ENCODE measurements at regions not wholly inside any gene's neighbourhood (a gene's known extent, or its start where the extent isn't known, plus 50 kb on each side); places are given as distances from the start of the nearest gene placed in this dataset.
"Not testable (repeated sequence)": the region's sequence is repeated elsewhere in the genome, so short reads cannot be mapped to it uniquely, and the experiment has no call there.

- DNase-seq (ENCODE audit: extremely low spot score, insufficient read length, low read depth) (no peak), FAIRE-seq (no peak)
These were observed 109.8 kb downstream of the RHOU start for GRCh38 chr1:228845101-228845500.

GRCh38 chr1:228846952-228847351 is 111.7 kb downstream of the RHOU start:
- DNase-seq (ENCODE audit: extremely low spot score, insufficient read length, low read depth) (no peak), FAIRE-seq (no peak)

- not testable (repeated sequence) for FAIRE-seq; DNase-seq (ENCODE audit: extremely low spot score, insufficient read length, low read depth)
These were observed 112.2 kb downstream of the RHOU start for GRCh38 chr1:228847451-228847850.

DNA sequence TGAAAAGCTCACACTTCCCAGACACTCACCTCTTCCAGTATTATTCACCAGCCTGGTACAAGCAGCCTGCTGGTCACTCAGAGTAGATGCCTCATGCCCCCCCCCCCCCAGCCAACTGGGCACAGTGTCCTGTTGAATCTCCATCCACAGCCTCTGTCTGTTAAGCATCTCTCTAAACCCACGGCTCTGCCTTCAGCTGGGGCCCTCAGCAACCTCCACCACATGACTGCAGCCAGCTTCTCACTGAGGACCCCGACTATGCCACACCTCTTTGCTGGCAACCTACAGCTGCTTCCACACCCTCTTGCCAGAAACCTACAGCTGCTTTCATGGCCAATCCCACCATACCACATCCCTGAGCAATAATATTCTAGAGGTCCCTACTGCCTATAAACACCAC is 113.1 kb downstream of the RHOU start:
- DNase-seq (ENCODE audit: extremely low spot score, insufficient read length, low read depth) (no peak), FAIRE-seq (peak; percentile 59)

DNA sequence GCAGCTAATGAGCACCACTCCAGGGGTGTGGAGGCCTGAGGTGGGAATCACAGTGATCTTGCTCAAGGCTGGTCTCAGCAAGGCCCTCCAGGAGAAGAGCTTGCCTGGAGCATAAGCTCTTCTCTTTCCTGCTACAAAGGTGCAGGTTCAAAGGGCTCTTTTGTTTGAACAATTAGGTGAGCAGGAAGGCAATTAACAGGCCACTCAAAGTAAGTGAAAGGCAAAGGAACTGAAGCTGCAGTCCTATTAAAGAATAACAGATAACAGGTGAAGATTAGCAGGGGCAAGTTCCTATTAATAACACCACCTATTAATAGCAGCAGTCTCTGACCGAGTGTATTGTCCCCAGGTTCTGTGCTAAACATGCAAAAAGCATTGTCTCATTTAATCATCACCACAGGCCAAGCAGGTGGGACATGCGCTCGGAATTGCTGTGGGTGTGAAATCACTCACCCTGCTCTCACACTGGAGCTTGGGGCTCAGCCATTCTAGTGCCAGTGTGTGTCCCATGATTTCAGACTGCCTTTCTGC is 113.8 kb downstream of the RHOU start:
- FAIRE-seq, result peak; percentile 97
- no peak for DNase-seq (ENCODE audit: extremely low spot score, insufficient read length, low read depth)

- no peak for DNase-seq (ENCODE audit: extremely low spot score, insufficient read length, low read depth)
- peak; percentile 78 for FAIRE-seq
These were observed 115.1 kb downstream of the RHOU start for GRCh38 chr1:228850141-228851100.

DNA sequence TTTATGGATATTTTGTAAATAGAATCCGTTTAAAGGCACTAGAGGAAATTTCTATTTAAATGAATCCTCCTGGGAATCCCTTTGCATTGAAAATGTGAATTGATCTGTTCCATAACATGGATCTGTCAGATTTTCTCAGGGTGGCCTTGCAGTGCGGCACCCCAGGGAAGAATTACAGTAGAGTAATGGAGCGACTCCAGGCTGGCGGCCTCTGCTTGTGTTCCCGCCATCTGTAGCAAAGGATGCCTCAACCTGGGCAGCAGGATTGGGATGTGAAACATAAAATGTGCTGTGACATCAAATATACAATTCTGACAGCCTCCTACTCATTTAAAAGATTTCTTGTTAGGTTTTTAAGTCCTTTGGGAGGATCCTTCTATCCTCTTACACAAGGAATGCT is 115.9 kb downstream of the RHOU start:
- DNase-seq (ENCODE audit: extremely low spot score, insufficient read length, low read depth) (no peak), FAIRE-seq (no peak)

GRCh38 chr1:228851618-228852017 is 116.3 kb downstream of the RHOU start:
- DNase-seq (ENCODE audit: extremely low spot score, insufficient read length, low read depth) (no peak), FAIRE-seq (no peak)

DNA sequence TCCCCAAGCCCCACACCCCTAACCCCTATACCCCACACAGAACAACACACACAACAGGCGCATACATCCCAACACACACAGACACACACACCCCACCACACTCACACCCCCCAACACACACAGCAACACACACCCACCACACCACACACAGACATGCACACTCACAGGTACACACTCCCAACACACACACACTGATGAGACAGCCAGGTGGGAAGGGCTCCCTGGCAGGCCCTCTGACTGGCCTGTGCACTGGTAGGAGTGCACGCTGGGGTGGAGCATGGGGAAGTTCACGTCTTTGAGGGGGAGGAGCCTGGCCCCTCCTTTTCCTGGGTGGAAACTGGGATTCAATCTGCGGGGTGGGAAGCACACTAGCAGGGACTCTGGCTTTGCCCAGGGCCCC is 116.7 kb downstream of the RHOU start:
- no peak for FAIRE-seq
- DNase-seq (ENCODE audit: extremely low spot score, insufficient read length, low read depth), result no peak

GRCh38 chr1:228852511-228853088 is 117.3 kb downstream of the RHOU start:
- FAIRE-seq, result no peak
- DNase-seq (ENCODE audit: extremely low spot score, insufficient read length, low read depth), result no peak

GRCh38 chr1:228853191-228853590 is 117.9 kb downstream of the RHOU start:
- DNase-seq (ENCODE audit: extremely low spot score, insufficient read length, low read depth) (no peak), FAIRE-seq (no peak)

DNA sequence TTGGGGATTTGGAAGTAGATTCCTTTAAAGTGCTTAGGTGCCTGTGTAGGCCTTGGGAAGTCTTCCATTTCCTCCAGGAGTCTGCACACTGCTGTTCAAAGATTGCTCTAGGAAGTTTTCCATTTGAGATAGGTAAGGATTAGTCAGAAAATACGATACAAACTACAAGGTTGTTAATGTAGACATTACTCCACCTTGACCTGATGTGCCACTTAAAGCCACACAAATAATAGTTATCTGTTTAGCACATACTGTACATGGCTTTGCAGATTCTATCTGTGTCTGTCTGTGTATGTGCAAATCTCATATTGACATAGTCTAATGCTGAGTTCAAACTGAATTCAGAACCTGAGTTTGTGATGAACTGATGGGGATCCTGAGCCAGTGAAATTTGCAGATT is 118.4 kb downstream of the RHOU start:
- FAIRE-seq (no peak), DNase-seq (ENCODE audit: extremely low spot score, insufficient read length, low read depth) (no peak)

- no peak for FAIRE-seq
- DNase-seq (ENCODE audit: extremely low spot score, insufficient read length, low read depth), result no peak
These were observed 119.6 kb downstream of the RHOU start for GRCh38 chr1:228854907-228855306.

DNA sequence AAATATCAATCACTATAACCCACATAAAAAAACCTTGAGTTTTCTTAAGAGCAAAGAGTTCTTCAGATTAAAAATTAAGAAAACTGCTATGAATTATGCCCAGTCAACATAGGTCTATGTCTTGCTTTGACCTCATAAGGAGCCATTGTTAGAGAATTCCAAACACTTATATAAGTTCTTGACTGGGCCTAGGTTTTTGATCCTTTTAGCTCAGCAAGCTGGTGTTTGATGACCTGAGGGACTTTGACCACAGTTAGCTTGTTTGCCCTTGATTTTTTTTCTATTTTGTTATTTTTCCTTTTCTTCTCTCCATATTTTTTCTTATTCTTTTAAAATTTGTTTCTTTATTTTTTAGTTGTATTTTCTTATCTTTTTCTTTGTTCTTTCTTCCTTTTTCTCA is 122.3 kb downstream of the RHOU start:
- DNase-seq (ENCODE audit: extremely low spot score, insufficient read length, low read depth), result no peak
- no peak for FAIRE-seq

DNA sequence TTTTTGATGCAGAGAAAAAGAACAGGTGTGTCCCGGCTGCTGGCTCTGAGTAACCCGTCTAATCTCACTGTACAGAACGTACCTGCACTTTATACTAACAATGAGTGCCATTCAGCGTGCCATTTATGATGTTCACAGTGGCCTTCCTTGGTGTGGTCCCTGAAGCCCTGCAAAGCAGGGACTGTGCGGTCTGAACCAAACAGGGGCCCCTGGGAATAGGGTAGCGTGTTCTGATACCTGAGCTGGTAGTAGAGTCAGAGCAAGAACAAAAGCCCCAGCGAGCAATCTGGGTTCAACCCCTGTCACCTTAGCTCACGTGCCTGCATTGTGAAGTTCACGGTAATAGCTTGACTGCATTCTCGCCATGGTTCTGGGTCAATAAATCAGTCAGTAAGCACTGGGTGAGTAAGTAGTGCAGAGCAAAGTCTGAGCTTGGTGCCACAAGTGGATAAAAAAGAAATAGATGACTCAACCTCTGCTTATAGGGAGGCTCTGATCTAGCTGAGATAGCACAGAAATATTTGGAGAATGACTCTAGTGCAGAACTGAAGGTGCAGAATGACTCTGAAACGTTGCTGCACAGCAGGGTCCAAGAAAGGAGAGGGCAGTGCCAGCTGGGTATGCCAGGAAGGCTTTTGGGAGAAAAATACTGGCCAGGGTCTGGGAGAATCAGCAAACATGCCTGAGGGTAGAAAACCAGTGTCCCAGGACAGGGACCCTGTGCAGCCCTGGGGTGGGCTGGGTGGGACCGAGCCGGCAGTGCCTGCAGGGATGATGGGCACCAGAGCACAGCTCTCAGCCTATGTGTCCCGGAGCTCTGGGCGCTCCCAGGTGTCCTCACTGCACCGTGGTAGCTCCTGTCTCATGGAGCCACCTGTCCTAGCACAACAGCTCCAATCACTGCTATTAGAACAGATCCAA is 125.9 kb downstream of the RHOU start:
- DNase-seq (ENCODE audit: extremely low spot score, insufficient read length, low read depth), result peak; percentile 32
- FAIRE-seq, result no peak

GRCh38 chr1:228861832-228862180 is 126.5 kb downstream of the RHOU start:
- no peak for DNase-seq (ENCODE audit: extremely low spot score, insufficient read length, low read depth)

GRCh38 chr1:228862542-228863505 is 127.5 kb downstream of the RHOU start:
- DNase-seq (ENCODE audit: extremely low spot score, insufficient read length, low read depth) (no peak), FAIRE-seq (no peak)

More at GRCh38 chr1:228861832-228862180, 126.5 kb downstream of the RHOU start:
- FAIRE-seq, result peak; percentile 44

DNA sequence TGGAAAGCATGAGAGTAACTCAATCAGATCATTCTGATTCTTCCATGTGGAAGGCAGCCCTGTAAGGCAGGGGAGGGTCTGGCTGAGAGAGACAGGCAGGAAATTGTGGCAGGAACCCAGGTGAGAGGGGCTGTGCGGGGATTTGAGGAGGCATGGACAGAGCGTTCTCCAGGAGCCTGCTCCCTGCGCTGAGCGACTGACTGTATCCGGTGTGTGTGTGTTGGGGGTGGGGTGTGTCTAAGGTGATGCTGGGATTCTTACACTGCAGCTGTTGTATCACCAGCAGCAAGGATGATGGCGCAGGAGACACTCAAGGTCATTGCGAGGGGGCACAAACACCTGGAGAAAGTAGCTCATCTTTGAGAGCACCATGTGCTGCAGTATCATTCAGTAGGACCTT is 128.5 kb downstream of the RHOU start:
- FAIRE-seq (no peak), DNase-seq (ENCODE audit: extremely low spot score, insufficient read length, low read depth) (no peak)

GRCh38 chr1:228865627-228866330 is 130.5 kb downstream of the RHOU start:
- DNase-seq (ENCODE audit: extremely low spot score, insufficient read length, low read depth), result no peak
- no peak for FAIRE-seq

Measured in GM18507 (cell line).